H9 (cell line): ENCODE measurements at regions not wholly inside any gene's neighbourhood (a gene's known extent, or its start where the extent isn't known, plus 50 kb on each side); places are given as distances from the start of the nearest gene placed in this dataset.

ENCODE experiments used
- DNase-seq: peaks from one replicate; pipeline ENCODE4 v3.0.0-alpha.2; 2017
- H2AFZ ChIP-seq: one replicate; pipeline ENCODE4 v1.6.1; 2013; ENCODE audit warnings: mild to moderate bottlenecking, low read length, control low read depth, moderate library complexity
- H2AK5ac ChIP-seq: 2 replicates; pipeline ENCODE4 v1.6.1; 2013; ENCODE audit warnings: low read length, control low read depth, mixed read lengths; ENCODE audit not compliant: insufficient read length
- H2BK120ac ChIP-seq: one replicate; pipeline ENCODE4 v1.6.1; 2013; ENCODE audit warnings: low read depth, mild to moderate bottlenecking, low read length, control low read depth, inconsistent platforms; ENCODE audit not compliant: poor library complexity, severe bottlenecking
- H2BK12ac ChIP-seq: 2 replicates; pipeline ENCODE4 v1.6.1; 2013; ENCODE audit warnings: low read length, control low read depth, mixed read lengths, low read depth; ENCODE audit not compliant: insufficient read length
- H2BK15ac ChIP-seq: 2 replicates; pipeline ENCODE4 v1.6.1; 2013; ENCODE audit warnings: low read depth, low read length, control low read depth
- H2BK20ac ChIP-seq: one replicate; pipeline ENCODE4 v1.6.1; 2013; ENCODE audit warnings: low read depth, mild to moderate bottlenecking, low read length, control low read depth, inconsistent platforms; ENCODE audit not compliant: poor library complexity, severe bottlenecking
- H2BK5ac ChIP-seq: 2 replicates; pipeline ENCODE4 v1.6.1; 2013; ENCODE audit warnings: low read length, control low read depth, mixed read lengths; ENCODE audit not compliant: insufficient read length
- H3K14ac ChIP-seq: 2 replicates; pipeline ENCODE4 v1.6.1; 2013; ENCODE audit warnings: low read length, control low read depth; ENCODE audit not compliant: insufficient read depth
- H3K18ac ChIP-seq: 2 replicates; pipeline ENCODE4 v1.6.1; 2013; ENCODE audit warnings: low read depth, mild to moderate bottlenecking, mixed read lengths, low read length, control low read depth; ENCODE audit not compliant: insufficient read length
- H3K23ac ChIP-seq: 2 replicates; pipeline ENCODE4 v1.6.1; 2013; ENCODE audit warnings: low read length, control low read depth, mixed read lengths, low read depth; ENCODE audit not compliant: insufficient read length
- H3K23me2 ChIP-seq: 2 replicates; pipeline ENCODE4 v1.6.1; 2013; ENCODE audit warnings: low read depth, mild to moderate bottlenecking, mixed read lengths, low read length, control low read depth; ENCODE audit not compliant: insufficient read length, poor library complexity, severe bottlenecking
- H3K27ac ChIP-seq: 2 replicates; pipeline ENCODE4 v1.5.1; 2013; ENCODE audit warnings: low read length, control low read depth, mixed read lengths, low read depth; ENCODE audit not compliant: insufficient read length
- H3K27me3 ChIP-seq: 2 replicates; pipeline ENCODE4 v1.6.1; 2013; ENCODE audit warnings: low read length, control low read depth, inconsistent platforms; ENCODE audit not compliant: insufficient read depth
- H3K4ac ChIP-seq: 2 replicates; pipeline ENCODE4 v1.6.1; 2013; ENCODE audit warnings: low read depth, mild to moderate bottlenecking, control low read depth, inconsistent platforms, low read length, moderate library complexity
- H3K4me1 ChIP-seq: 2 replicates; pipeline ENCODE4 v1.6.1; 2013; ENCODE audit warnings: low read length, control low read depth, inconsistent platforms; ENCODE audit not compliant: insufficient read depth
- H3K4me2 ChIP-seq: 2 replicates; pipeline ENCODE4 v1.6.1; 2013; ENCODE audit warnings: low read length, control low read depth, mixed read lengths; ENCODE audit not compliant: insufficient read length, insufficient read depth
- H3K56ac ChIP-seq: 2 replicates; pipeline ENCODE4 v1.6.1; 2013; ENCODE audit warnings: low read depth, mild to moderate bottlenecking, mixed read lengths, low read length, control low read depth; ENCODE audit not compliant: insufficient read length
- H3K79me1 ChIP-seq: 2 replicates; pipeline ENCODE4 v1.6.1; 2013; ENCODE audit warnings: low read depth, mild to moderate bottlenecking, moderate library complexity, low read length, control low read depth, inconsistent platforms; ENCODE audit not compliant: insufficient read depth, poor library complexity, severe bottlenecking
- H3K79me2 ChIP-seq: 2 replicates; pipeline ENCODE4 v1.6.1; 2013; ENCODE audit warnings: low read length, control low read depth, inconsistent platforms; ENCODE audit not compliant: insufficient read depth
- H3K9ac ChIP-seq: 2 replicates; pipeline ENCODE4 v1.6.1; 2013; ENCODE audit warnings: low read length, control low read depth, mixed read lengths; ENCODE audit not compliant: insufficient read length; ENCODE audit errors: extremely low read depth
- H3K9me3 ChIP-seq: one replicate; pipeline ENCODE4 v1.6.1; 2013; ENCODE audit warnings: low read depth, low read length, inconsistent platforms; ENCODE audit not compliant: control insufficient read depth
- H3T11ph ChIP-seq: one replicate; pipeline ENCODE4 v1.6.1; 2013; ENCODE audit warnings: mild to moderate bottlenecking, low read length, control low read depth, inconsistent platforms
- H4K20me1 ChIP-seq: one replicate; pipeline ENCODE4 v1.6.1; 2013; ENCODE audit not compliant: control insufficient read depth, insufficient read length, insufficient read depth
- H4K5ac ChIP-seq: 2 replicates; pipeline ENCODE4 v1.6.1; 2013; ENCODE audit warnings: low read depth, mild to moderate bottlenecking, mixed read lengths, low read length, control low read depth; ENCODE audit not compliant: insufficient read length
- H4K8ac ChIP-seq: replicated peaks from 2 replicates; pipeline ENCODE4 v1.6.1; 2013; ENCODE audit warnings: low read length, control low read depth, mixed read lengths, low read depth; ENCODE audit not compliant: insufficient read length
- H4K91ac ChIP-seq: 2 replicates; pipeline ENCODE4 v1.6.1; 2013; ENCODE audit warnings: low read depth, mild to moderate bottlenecking, moderate library complexity, mixed read lengths, low read length, control low read depth; ENCODE audit not compliant: insufficient read length
- H3K27ac Mint-ChIP-seq, 3 experiments: 2 replicates in 2 of 3; 3 replicates in 1 of 3; pipeline ENCODE4 v1.8.0; 2020 to 2021; ENCODE audit warnings: mixed read lengths in 3 of 3, mild to moderate bottlenecking in 1 of 3, moderate library complexity in 1 of 3
- H3K27me3 Mint-ChIP-seq: 2 replicates; pipeline ENCODE4 v1.8.0; 2021; ENCODE audit warnings: low read depth, mild to moderate bottlenecking, moderate library complexity, mixed read lengths
- H3K36me3 Mint-ChIP-seq, 3 experiments: 2 replicates in 2 of 3; 3 replicates in 1 of 3; pipeline ENCODE4 v1.8.0; 2020 to 2021; ENCODE audit warnings: low read depth in 3 of 3, mixed read lengths in 3 of 3; ENCODE audit not compliant: insufficient read depth in 1 of 3
- H3K4me1 Mint-ChIP-seq, 2 experiments: 2 replicates each; pipeline ENCODE4 v1.8.0; 2020; ENCODE audit warnings: mixed read lengths in 2 of 2
- H3K4me3 Mint-ChIP-seq, 2 experiments: 2 replicates in 1 of 2; 3 replicates in 1 of 2; pipeline ENCODE4 v1.8.0; 2020 to 2021; ENCODE audit warnings: mild to moderate bottlenecking in 2 of 2, mixed read lengths in 2 of 2, moderate library complexity in 1 of 2
- H3K9me3 Mint-ChIP-seq, 2 experiments: 2 replicates in 1 of 2; 3 replicates in 1 of 2; pipeline ENCODE4 v1.8.0; 2020; ENCODE audit warnings: mild to moderate bottlenecking in 2 of 2, mixed read lengths in 2 of 2, moderate library complexity in 1 of 2
- CTCF ChIP-seq: fragments of 200-600 bp; sonication (generic); conservative IDR thresholded peaks from 3 replicates; pipeline ENCODE4 v1.8.0; 2021; ENCODE audit warnings: antibody characterized with exemption, mild to moderate bottlenecking
- WGBS: extraction: QIAGEN DNeasy Blood & Tissue Kit; methylation state at CpG from one replicate; pipeline ENCODE4 v1.1.7; 2013; ENCODE audit warnings: missing lambda C conversion rate, low lambda C conversion rate, mixed read lengths; ENCODE audit not compliant: insufficient read length; ENCODE audit errors: extremely low coverage; 5-methylcytosine and 5-hydroxymethylcytosine counted together

GRCh38 chr2:118622913-118623312 lies 224.5 kb downstream of the EN1 start:
- Histone ChIP-seq H4K5ac (no peak overlapping the region), H4K20me1 (no peaks in the 10 kb centered on the region), H3K18ac (no peak overlapping the region), H3K9ac (no peak overlapping the region), H2BK15ac (no peak overlapping the region), H3K23ac (no peak overlapping the region), H2BK12ac (no peak overlapping the region), H3K4ac (no peak overlapping the region), H3K79me1 (no peaks in the 10 kb centered on the region), H3K27me3 (no peaks in the 10 kb centered on the region), H4K8ac (no peak overlapping the region), H2BK120ac (no peak overlapping the region), H2AFZ (no peak overlapping the region), H3K79me2 (no peaks in the 10 kb centered on the region), H2BK5ac (no peak overlapping the region), H3K23me2 (no peaks in the 10 kb centered on the region), H3K4me1 (no peaks in the 10 kb centered on the region), H3K9me3 (no peaks in the 10 kb centered on the region), H2AK5ac (no peak overlapping the region), H3K27ac (no peak overlapping the region), H4K91ac (no peak overlapping the region), H2BK20ac (no peak overlapping the region), H3K14ac (no peak overlapping the region), H3K56ac (no peak overlapping the region), H3K4me2 (no peak overlapping the region), H3T11ph (no peak overlapping the region)
- no CpG with 5 or more reads among the region's 4 CpGs for WGBS
- no peak for TF ChIP-seq CTCF
- Mint-ChIP-seq H3K9me3 (peaks cover 6 to 7% of the 10 kb centered on the region in 2 experiments), H3K4me3 (no peak overlapping the region), H3K36me3 (peaks cover 5 to 6% (median 5%) of the 10 kb centered on the region in 3 experiments; a peak in 4 of 7 replicates), H3K27ac (no peak overlapping the region), H3K27me3 (peaks cover 5% of the 10 kb centered on the region), H3K4me1 (peaks cover 11 to 13% of the 10 kb centered on the region in 2 experiments)
- no peak for DNase-seq
